ENCODE measurements at regions not wholly inside any gene's neighbourhood (a gene's known extent, or its start where the extent isn't known, plus 50 kb on each side); places are given as distances from the start of the nearest gene placed in this dataset.
"Not testable (repeated sequence)": the region's sequence is repeated elsewhere in the genome, so short reads cannot be mapped to it uniquely, and the experiment has no call there.

DNA sequence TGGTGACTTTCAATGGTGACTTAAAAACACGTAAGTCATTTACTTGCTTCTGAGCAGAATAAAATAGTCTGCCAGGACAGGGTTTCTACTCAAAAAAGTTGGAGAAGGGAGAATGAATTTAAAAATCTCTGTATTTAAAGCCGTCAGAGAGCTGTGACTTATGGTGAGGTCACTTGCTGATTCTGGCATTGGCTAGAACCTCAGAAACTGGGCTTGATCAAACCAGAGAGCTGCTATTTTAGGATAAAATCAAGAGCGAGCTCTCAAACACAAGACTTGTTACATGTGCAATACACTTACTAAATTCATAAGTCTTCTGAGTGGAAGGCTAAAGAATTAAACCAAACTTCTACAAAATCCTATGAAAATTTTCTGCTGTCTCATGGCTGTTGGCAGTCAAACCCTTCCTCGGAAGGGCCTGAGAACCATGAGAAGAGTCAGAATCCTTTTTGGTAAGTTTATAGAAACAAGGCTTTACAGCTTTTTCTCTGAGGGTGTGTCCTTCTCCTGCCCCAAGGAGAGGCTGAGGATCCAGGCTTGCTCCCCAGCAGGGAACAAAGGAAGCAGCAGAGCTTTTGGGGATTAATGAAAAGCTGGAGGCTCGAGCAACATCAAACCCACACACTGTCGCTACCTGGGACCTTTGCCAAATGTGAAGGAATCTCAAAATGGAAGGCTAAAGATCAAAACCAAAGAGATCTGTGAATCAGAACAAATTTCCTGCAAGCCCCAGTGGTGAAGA, 816.4 kb downstream of the SOCS6 start:
- DNase-seq (ENCODE audit: low read depth, low spot score), result no peak

- no peak for DNase-seq (ENCODE audit: low read depth, low spot score)
These were observed 790.8 kb downstream of the SOCS6 start for GRCh38 chr18:71079606-71080005.

GRCh38 chr18:71077451-71077850, 788.6 kb downstream of the SOCS6 start:
- DNase-seq (ENCODE audit: low read depth, low spot score), result no peak

GRCh38 chr18:71075147-71075546, 786.3 kb downstream of the SOCS6 start:
- no peak for DNase-seq (ENCODE audit: low read depth, low spot score)

DNA sequence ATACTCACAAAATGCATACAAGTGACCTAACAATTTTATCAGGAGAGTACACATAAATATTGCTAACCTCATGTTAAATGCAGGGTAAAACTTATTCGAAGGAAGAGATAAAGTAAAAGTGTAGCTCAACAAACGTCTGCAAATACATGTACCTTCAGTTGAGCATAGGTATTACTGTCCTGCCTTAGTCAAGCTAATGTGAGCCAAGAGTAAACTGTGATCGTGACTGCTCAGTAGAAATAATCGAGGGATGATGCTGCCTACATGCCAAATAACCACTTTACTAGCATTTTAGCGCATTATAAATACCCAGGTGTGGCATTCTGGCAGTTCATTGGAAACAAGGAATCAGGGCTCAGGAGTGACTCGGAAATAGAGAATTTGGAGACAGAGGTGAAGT, 779.5 kb downstream of the SOCS6 start:
- DNase-seq (ENCODE audit: low read depth, low spot score), result no peak

- no peak for DNase-seq (ENCODE audit: low read depth, low spot score)
These were observed 761.0 kb downstream of the SOCS6 start for GRCh38 chr18:71049893-71050292.

DNA sequence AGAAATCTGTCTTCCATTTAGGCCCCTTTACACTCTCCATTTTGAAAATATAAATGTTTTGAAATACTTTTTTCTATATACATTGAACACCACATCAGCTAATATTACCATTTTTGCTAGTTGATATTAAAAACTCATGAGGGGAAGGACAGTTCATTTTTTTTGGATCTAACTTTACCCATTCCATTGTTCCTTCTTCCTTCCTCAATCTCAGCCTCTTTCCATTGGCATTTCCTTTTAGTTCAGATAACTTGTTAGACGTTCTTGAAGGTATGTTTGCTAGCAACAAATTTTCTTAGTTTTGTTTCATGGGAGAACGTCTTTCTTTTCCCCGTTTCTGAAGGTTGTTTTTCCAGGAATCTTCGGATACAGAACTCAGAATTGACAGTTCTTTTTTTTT, 759.0 kb downstream of the SOCS6 start:
- no peak for DNase-seq (ENCODE audit: low read depth, low spot score)

DNA sequence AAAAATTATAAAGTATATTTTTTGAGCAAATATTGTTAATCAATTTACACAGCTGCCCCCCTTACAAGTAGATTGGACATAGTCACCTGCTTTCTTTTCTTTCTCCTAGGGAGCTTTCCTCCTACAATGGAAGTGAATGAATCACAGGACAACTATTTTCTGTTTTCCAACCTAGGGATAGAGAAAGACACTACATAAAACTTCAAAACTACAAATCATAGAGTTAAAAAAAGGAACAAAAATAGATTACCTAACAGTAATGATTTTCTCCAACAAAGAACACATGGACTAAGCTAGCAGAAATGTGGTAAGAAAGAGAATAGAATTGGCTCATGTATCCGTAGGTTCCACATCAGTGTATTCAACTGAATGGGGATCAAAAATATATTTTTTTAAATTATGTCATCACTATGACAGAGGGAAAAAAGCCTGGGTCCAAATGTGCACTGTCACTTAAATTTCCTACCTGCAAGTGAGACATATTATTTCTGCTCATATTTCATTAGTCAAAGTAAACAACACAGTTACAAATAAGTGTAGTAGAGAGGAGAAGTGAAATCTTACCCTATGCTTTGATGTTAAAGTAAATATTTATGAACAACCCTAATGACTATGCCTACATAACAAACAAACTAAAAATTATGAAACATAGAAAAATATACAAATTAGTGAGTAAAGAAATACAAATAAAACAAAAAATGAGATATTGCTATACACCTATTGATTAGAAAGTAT, 756.7 kb downstream of the SOCS6 start:
- DNase-seq (ENCODE audit: low read depth, low spot score), result no peak

DNA sequence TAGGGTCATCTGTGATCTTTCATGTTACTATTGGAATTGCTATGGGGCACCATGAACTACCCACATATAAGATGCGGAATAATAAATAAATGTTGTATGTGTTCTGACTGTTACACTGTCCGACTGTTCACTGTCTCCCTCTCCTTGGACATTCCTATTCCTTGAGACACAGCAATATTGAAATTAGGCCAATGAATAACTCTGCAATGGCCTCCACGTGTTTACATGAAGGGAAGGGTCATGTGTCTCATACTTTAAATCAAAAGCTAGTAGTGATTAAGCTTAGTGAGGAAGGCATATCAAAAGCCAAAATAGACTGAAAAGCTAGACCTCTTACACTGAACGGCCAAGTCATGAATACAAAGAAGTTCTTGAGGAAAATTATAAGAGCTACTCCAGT, 751.3 kb downstream of the SOCS6 start:
- DNase-seq (ENCODE audit: low read depth, low spot score), result no peak

- DNase-seq (ENCODE audit: low read depth, low spot score), result no peak
These were observed 749.4 kb downstream of the SOCS6 start for GRCh38 chr18:71038196-71038595.

- DNase-seq (ENCODE audit: low read depth, low spot score), result no peak
These were observed 747.9 kb downstream of the SOCS6 start for GRCh38 chr18:71036783-71037182.

DNA sequence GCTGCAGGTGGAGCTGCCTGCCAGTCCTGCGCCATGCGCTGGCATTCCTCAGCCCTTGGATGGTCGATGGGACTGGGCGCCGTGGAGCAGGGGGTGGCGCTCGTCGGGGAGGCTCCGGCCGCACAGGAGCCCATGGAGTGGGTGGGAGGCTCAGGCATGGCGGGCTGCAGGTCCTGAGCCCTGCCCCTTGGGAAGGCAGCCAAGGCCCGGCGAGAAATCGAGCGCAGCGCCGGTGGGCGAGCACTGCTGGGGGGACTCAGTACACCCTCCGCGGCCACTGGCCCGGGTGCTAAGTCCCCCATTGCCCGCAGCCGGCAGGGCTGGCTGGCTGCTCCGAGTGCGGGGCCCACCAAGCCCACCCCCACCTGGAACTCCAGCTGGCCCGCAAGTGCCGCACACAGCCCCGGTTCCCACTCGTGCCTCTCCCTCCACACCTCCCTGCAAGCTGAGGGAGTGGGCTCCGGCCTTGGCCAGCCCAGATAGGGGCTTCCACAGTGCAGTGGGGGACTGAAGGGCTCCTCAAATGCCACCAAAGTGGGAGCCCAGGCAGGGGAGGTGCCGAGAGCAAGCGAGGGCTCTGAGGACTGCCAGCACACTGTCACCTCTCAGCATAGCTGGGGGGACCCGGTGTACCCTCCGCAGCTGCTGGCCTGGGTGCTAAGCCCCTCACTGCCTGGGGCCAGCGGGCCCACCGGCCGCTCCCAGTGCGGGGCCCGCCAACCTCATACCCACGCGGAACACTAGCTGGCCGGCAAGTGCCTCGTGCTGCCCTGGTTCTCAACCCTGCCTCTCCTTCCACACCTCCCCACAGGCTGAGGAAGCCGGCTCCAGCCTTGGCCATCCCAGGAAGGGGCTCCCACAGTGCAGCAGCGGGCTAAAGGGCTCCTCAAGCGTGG, 742.7 kb downstream of the SOCS6 start:
- not testable (repeated sequence) for DNase-seq (ENCODE audit: low read depth, low spot score)

DNA sequence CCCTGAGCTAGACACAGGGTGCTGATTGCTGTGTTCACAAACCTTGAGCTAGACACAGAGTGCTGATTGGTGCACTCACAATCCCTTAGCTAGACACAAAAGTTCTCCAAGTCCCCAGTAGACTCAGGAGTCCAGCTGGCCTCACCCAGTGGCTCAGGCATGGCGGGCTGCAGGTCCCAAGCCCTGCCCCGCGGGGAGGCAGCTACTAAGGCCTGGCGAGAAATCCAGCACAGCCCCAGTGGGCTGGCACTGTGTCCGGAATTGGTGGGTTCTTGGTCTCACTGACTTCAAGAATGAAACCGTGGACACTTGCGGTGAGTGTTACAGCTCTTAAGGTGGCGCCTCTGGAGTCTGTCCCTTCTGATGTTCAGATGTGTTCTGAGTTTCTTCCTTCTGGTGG, 741.2 kb downstream of the SOCS6 start:
- DNase-seq (ENCODE audit: low read depth, low spot score), result not testable (repeated sequence)

GRCh38 chr18:71028285-71028762, 739.5 kb downstream of the SOCS6 start:
- DNase-seq (ENCODE audit: low read depth, low spot score), result no peak

GRCh38 chr18:71027531-71027930, 738.7 kb downstream of the SOCS6 start:
- DNase-seq (ENCODE audit: low read depth, low spot score), result no peak

GRCh38 chr18:71025505-71026225, 736.8 kb downstream of the SOCS6 start:
- DNase-seq (ENCODE audit: low read depth, low spot score), result no peak

GRCh38 chr18:71022389-71022788, 733.5 kb downstream of the SOCS6 start:
- DNase-seq (ENCODE audit: low read depth, low spot score), result no peak

DNA sequence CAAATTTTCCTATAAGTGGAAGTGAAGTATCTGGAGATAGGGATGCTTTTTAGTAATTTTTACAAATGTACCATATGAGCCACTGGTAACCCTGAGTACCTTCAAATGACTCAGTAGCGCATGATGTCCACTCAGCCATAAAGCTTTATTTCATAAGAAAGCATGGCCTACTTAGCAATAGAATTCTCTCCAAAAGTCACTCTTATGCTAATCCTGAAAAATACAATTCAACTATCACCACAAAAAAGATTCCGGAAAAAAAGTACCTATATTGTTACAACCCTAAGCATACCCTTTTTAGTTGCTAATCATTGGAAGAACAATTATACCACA, 732.2 kb downstream of the SOCS6 start:
- no peak for DNase-seq (ENCODE audit: low read depth, low spot score)

GRCh38 chr18:71020342-71021029, 731.6 kb downstream of the SOCS6 start:
- no peak for DNase-seq (ENCODE audit: low read depth, low spot score)

DNA sequence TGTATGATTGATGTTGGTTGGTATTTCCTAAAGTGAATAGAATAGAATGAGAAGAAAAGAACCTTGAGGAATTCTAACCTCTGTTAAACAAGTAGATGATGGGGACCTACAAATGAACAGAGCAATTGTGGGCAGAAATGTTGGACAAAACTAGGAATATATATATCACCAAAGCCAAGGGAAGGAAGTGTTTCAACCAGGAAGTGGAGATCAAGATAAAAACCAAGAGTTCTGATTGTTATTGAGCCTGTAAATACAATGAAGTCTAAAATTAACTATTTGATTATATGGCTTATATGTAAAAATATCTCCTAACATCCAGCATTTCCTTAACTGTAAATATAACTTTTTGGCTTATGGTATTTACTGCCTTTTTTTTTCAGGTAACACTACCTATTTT, 730.0 kb downstream of the SOCS6 start:
- DNase-seq (ENCODE audit: low read depth, low spot score), result no peak

DNA sequence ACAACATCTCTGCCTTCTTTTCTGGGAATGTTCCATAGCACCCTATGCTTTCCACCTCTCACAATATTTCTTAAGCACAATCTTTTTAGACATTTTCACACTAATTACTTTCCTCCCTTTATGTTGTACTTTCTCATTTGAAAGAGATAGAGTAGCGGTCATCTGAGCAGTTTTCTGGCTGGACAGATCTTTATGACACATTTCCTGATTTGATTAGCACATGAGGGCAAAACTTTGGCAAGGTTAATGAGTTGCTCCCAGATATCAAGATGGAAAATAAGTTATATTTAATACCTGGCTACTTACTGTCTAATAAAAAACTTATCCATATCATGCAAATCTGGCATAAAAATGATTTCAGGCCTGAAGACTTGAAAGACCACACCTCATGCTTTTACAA, 723.9 kb downstream of the SOCS6 start:
- no peak for DNase-seq (ENCODE audit: low read depth, low spot score)

Data from activated CD4-positive, CD25-positive, alpha-beta regulatory T cell treated with anti-CD3 and anti-CD28 coated beads, Interleukin-2, amount 50 U/mL, for 16 hours (primary cell).